ENCODE measurements at regions not wholly inside any gene's neighbourhood (a gene's known extent, or its start where the extent isn't known, plus 50 kb on each side); places are given as distances from the start of the nearest gene placed in this dataset.
"Not testable (repeated sequence)": the region's sequence is repeated elsewhere in the genome, so short reads cannot be mapped to it uniquely, and the experiment has no call there.

DNA sequence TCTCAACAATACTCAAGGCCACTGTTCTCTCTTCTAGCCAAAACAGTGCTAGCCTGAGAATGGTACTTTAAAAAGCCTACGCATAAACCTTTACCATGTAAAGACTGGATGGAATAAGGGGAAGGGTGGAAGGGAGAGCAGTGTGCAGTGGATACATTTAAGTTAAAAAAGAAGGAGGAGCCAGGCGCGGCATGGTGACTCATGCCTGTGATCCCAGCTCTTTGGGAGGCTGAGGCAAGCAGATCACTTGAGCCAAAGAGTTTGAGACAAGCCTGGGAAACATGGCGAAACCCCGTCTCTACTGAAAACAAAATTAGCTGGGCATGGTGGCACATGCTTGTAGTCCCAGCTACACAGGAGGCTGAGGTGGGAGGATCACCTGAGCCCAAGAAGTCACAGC, 127.7 kb upstream of the KIF2A start:
- Histone ChIP-seq H3K36me3 (ENCODE audit: control insufficient read depth in 2 of 2, insufficient read depth in 2 of 2, low read length in 2 of 2) (no peaks in the 10 kb centered on the region), H3K27ac (ENCODE audit: low read depth in 2 of 2, low read length in 2 of 2) (no peak overlapping the region), H3K9me3 (ENCODE audit: control insufficient read depth in 2 of 2, low read length in 2 of 2) (no peaks in the 10 kb centered on the region), H3K4me1 (ENCODE audit: control insufficient read depth in 2 of 2, insufficient read depth in 2 of 2, low read length in 2 of 2) (no peaks in the 10 kb centered on the region), H3K9ac (ENCODE audit: low read depth in 1 of 2, low read length in 2 of 2) (no peak overlapping the region), H3K27me3 (ENCODE audit: control insufficient read depth in 2 of 2, insufficient read depth in 2 of 2, low read length in 2 of 2) (no peaks in the 10 kb centered on the region), H3K4me3 (ENCODE audit: low read length in 2 of 2) (no peak overlapping the region)

DNA sequence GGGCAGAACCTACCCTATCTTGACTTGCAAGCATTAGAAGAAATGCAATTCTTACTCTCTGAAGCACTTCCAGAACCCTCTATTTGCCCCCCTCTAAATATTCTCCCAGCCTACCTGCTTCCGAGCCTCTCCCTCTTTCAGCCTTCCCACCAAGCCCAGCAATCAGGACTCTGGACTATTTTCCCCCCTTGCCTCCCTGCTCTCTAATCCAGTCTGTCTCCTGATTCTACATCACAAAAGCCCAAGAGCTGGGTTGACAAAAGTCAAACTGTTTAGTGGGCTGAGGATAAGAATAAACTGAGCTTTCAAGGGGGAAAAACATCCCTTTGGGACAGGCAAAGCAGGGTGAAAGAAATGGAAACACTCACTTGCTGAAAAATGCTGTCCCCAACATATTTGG, 123.2 kb upstream of the KIF2A start:
- H3K36me3 ChIP-seq (ENCODE audit: control insufficient read depth in 2 of 2, insufficient read depth in 2 of 2, low read length in 2 of 2) = no peaks in the 10 kb centered on the region
- H3K9ac ChIP-seq (ENCODE audit: low read depth in 1 of 2, low read length in 2 of 2) = no peak overlapping the region
- no peak overlapping the region for H3K4me3 ChIP-seq (ENCODE audit: low read length in 2 of 2)
- H3K9me3 ChIP-seq (ENCODE audit: control insufficient read depth in 2 of 2, low read length in 2 of 2) = no peaks in the 10 kb centered on the region
- no peaks in the 10 kb centered on the region for H3K4me1 ChIP-seq (ENCODE audit: control insufficient read depth in 2 of 2, insufficient read depth in 2 of 2, low read length in 2 of 2)
- H3K27me3 ChIP-seq (ENCODE audit: control insufficient read depth in 2 of 2, insufficient read depth in 2 of 2, low read length in 2 of 2) = no peaks in the 10 kb centered on the region
- no peak overlapping the region for H3K27ac ChIP-seq (ENCODE audit: low read depth in 2 of 2, low read length in 2 of 2)

DNA sequence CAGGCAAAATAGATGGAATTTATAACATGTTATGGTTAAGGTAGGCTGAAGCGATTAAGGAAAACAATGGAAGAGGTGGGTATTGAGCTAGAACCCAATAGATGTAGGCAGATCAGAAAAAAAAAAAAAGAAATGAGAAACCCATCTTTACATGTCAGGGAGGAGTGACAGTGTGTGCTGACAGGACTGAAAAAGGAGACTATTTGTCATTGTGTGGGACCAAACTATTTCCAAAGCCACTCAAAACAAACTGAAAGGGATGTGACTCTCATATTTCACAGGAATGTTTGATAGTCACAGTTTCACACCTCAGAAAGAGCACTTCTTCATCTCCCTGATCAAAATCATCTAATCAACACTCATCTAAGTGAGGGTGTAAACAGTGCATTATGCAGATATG, 122.3 kb upstream of the KIF2A start:
- no peak overlapping the region for H3K4me3 ChIP-seq (ENCODE audit: low read length in 2 of 2)
- H3K36me3 ChIP-seq (ENCODE audit: control insufficient read depth in 2 of 2, insufficient read depth in 2 of 2, low read length in 2 of 2) = no peaks in the 10 kb centered on the region
- H3K27me3 ChIP-seq (ENCODE audit: control insufficient read depth in 2 of 2, insufficient read depth in 2 of 2, low read length in 2 of 2) = no peaks in the 10 kb centered on the region
- H3K9me3 ChIP-seq (ENCODE audit: control insufficient read depth in 2 of 2, low read length in 2 of 2) = no peaks in the 10 kb centered on the region
- no peaks in the 10 kb centered on the region for H3K4me1 ChIP-seq (ENCODE audit: control insufficient read depth in 2 of 2, insufficient read depth in 2 of 2, low read length in 2 of 2)
- no peak overlapping the region for H3K27ac ChIP-seq (ENCODE audit: low read depth in 2 of 2, low read length in 2 of 2)
- no peak overlapping the region for H3K9ac ChIP-seq (ENCODE audit: low read depth in 1 of 2, low read length in 2 of 2)

DNA sequence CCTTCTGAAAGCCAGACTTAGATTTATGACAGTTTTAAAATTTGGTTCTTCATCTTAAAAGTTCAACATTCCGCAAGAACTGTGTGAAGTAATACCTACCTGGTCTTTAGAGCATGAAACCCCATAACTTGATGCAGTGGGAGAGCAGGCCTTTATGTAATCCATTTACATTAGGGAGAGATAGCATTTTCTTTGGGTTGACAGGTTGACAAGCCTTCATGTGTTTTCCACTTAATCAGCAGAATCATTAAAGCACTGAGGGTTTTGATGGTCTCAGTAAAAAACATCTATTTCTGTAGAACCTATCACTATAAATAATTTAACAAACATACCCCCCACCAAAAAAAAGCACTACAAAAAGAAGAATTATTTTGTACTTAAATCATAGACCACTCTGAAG, 121.6 kb upstream of the KIF2A start:
- no peak overlapping the region for H3K27ac ChIP-seq (ENCODE audit: low read depth in 2 of 2, low read length in 2 of 2)
- H3K27me3 ChIP-seq (ENCODE audit: control insufficient read depth in 2 of 2, insufficient read depth in 2 of 2, low read length in 2 of 2) = no peaks in the 10 kb centered on the region
- no peaks in the 10 kb centered on the region for H3K36me3 ChIP-seq (ENCODE audit: control insufficient read depth in 2 of 2, insufficient read depth in 2 of 2, low read length in 2 of 2)
- H3K9ac ChIP-seq (ENCODE audit: low read depth in 1 of 2, low read length in 2 of 2) = no peak overlapping the region
- H3K9me3 ChIP-seq (ENCODE audit: control insufficient read depth in 2 of 2, low read length in 2 of 2) = no peaks in the 10 kb centered on the region
- H3K4me1 ChIP-seq (ENCODE audit: control insufficient read depth in 2 of 2, insufficient read depth in 2 of 2, low read length in 2 of 2) = no peaks in the 10 kb centered on the region
- H3K4me3 ChIP-seq (ENCODE audit: low read length in 2 of 2) = no peak overlapping the region

DNA sequence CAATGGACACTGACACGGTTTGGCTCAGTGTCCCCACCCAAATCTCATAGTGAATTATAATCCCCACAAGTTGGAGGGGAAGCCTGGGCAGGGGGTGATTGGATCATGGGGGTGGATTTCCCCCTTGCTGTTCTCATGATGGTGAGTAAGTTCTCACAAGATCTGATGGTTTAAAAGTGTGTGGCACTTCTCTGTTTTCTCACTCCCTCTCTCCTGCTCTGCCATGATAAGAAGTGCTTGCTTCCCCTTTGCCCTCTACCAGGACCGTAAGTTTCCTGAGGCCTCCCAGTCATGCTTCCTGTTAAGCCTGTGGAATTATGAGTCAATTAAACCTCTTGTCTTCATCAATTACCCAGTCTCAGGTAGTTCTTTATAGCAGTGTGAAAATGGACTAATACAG, 115.8 kb upstream of the KIF2A start:
- Histone ChIP-seq H3K27me3 (ENCODE audit: control insufficient read depth in 2 of 2, insufficient read depth in 2 of 2, low read length in 2 of 2) (no peaks in the 10 kb centered on the region), H3K4me1 (ENCODE audit: control insufficient read depth in 2 of 2, insufficient read depth in 2 of 2, low read length in 2 of 2) (no peaks in the 10 kb centered on the region), H3K4me3 (ENCODE audit: low read length in 2 of 2) (no peak overlapping the region), H3K36me3 (ENCODE audit: control insufficient read depth in 2 of 2, insufficient read depth in 2 of 2, low read length in 2 of 2) (no peaks in the 10 kb centered on the region), H3K9ac (ENCODE audit: low read depth in 1 of 2, low read length in 2 of 2) (no peak overlapping the region), H3K9me3 (ENCODE audit: control insufficient read depth in 2 of 2, low read length in 2 of 2) (no peaks in the 10 kb centered on the region), H3K27ac (ENCODE audit: low read depth in 2 of 2, low read length in 2 of 2) (no peak overlapping the region)

DNA sequence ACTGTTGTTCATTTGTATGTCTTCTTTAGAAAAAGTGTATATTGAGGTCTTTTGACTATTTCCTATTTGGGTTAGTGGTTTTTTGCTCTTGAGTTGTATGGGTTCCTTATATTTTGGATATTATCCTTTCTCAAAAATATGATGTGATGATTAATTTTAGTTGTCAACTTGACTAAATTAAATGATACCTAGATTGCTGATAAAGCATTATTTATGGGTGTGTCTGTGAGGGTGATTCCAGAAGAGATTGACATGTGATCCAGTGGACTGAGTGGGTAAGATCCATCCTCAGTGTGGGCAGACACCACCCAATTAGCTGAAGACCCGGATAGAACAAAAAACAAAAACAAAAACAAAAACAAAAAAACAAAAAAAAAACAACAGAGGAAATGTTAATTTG, 115.1 kb upstream of the KIF2A start:
- Histone ChIP-seq H3K27me3 (ENCODE audit: control insufficient read depth in 2 of 2, insufficient read depth in 2 of 2, low read length in 2 of 2) (no peaks in the 10 kb centered on the region), H3K27ac (ENCODE audit: low read depth in 2 of 2, low read length in 2 of 2) (no peak overlapping the region), H3K9me3 (ENCODE audit: control insufficient read depth in 2 of 2, low read length in 2 of 2) (no peaks in the 10 kb centered on the region), H3K4me3 (ENCODE audit: low read length in 2 of 2) (no peak overlapping the region), H3K36me3 (ENCODE audit: control insufficient read depth in 2 of 2, insufficient read depth in 2 of 2, low read length in 2 of 2) (no peaks in the 10 kb centered on the region), H3K9ac (ENCODE audit: low read depth in 1 of 2, low read length in 2 of 2) (no peak overlapping the region), H3K4me1 (ENCODE audit: control insufficient read depth in 2 of 2, insufficient read depth in 2 of 2, low read length in 2 of 2) (no peaks in the 10 kb centered on the region)

DNA sequence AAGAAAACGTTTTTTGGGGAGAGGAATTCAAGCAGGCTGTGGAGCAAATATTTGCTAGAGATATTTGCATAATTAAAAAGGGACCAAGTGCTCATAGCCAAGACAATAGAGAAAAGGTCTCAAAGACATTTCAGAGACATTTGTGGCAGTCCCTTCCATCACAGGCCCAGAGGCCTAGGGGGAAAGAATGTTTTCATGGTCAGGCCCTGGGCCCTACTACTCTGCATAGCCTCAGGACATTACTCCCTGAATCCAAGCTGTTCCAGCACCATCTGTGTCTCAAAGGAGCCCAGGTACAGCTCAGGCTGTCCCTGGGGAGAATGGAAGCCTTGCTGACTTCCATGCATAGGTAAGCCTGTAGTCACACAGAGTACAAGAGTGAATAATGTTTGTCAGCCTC, 113.0 kb upstream of the KIF2A start:
- no peak overlapping the region for H3K9ac ChIP-seq (ENCODE audit: low read depth in 1 of 2, low read length in 2 of 2)
- H3K4me1 ChIP-seq (ENCODE audit: control insufficient read depth in 2 of 2, insufficient read depth in 2 of 2, low read length in 2 of 2) = no peaks in the 10 kb centered on the region
- H3K9me3 ChIP-seq (ENCODE audit: control insufficient read depth in 2 of 2, low read length in 2 of 2) = no peaks in the 10 kb centered on the region
- H3K27me3 ChIP-seq (ENCODE audit: control insufficient read depth in 2 of 2, insufficient read depth in 2 of 2, low read length in 2 of 2) = no peaks in the 10 kb centered on the region
- H3K36me3 ChIP-seq (ENCODE audit: control insufficient read depth in 2 of 2, insufficient read depth in 2 of 2, low read length in 2 of 2) = no peaks in the 10 kb centered on the region
- H3K4me3 ChIP-seq (ENCODE audit: low read length in 2 of 2) = no peak overlapping the region
- H3K27ac ChIP-seq (ENCODE audit: low read depth in 2 of 2, low read length in 2 of 2) = no peak overlapping the region

DNA sequence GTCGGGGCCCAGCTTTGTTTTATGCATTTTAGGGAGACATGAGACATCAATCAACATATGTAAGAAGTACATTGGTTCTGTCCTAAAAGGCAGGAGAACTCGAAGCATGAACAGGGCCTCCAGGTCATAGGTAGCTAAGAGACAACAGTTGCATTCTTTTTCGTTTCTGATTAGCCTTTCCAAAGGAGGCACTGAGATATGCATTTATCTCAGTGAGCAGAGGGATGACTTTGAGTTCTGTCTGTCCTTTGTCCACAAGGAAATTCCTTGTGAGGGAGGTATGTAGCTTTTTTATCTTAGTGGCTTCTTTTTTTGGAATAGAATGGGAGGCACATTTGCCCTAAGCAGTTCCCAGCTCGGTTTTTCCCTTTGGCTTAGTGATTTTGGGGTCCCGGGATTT, 109.5 kb upstream of the KIF2A start:
- not testable (repeated sequence) for H3K36me3 ChIP-seq (ENCODE audit: control insufficient read depth in 2 of 2, insufficient read depth in 2 of 2, low read length in 2 of 2); H3K4me3 ChIP-seq (ENCODE audit: low read length in 2 of 2); H3K9me3 ChIP-seq (ENCODE audit: control insufficient read depth in 2 of 2, low read length in 2 of 2); H3K9ac ChIP-seq (ENCODE audit: low read depth in 1 of 2, low read length in 2 of 2); H3K27ac ChIP-seq (ENCODE audit: low read depth in 2 of 2, low read length in 2 of 2); H3K27me3 ChIP-seq (ENCODE audit: control insufficient read depth in 2 of 2, insufficient read depth in 2 of 2, low read length in 2 of 2); H3K4me1 ChIP-seq (ENCODE audit: control insufficient read depth in 2 of 2, insufficient read depth in 2 of 2, low read length in 2 of 2)

DNA sequence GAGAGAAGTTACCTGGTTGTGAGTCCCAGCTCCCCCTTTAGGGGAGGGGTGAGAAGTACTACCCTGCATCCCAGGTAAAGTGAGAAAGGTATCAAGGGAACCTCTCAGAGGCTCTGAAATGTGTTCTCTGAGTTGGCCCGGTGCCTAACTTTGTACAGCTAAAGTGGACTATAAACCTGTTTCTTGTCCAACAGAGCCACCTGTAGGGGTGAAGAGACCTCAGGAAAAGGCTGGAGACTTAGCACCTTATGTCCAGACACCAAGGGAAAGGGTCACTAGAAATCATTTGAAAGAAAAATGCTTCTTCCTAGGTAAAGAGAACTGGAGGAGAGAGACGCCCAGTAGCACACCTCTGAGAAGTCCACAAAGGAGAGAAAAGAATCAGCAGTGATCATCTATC, 108.3 kb upstream of the KIF2A start:
- H3K27me3 ChIP-seq (ENCODE audit: control insufficient read depth in 2 of 2, insufficient read depth in 2 of 2, low read length in 2 of 2) = no peaks in the 10 kb centered on the region

DNA sequence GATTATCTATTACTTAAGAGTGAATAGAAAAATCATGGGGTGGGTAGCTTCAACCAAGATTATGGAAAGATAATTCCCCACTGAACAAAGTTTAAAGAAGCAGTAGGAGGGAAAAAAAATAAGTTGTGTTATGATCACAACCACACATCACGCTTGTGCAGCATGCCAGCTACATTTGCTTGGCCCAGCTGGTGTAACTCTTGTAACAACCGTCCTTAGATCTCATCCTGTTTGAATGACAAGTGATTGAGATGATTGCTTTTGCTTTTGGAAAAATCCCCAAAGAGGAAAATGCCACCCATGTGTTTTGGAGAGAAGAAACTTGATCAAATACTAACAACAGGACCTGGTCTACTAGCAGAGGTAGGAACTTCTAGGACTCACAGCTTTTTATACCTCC, 107.6 kb upstream of the KIF2A start:
- Histone ChIP-seq H3K4me1 (ENCODE audit: control insufficient read depth in 2 of 2, insufficient read depth in 2 of 2, low read length in 2 of 2) (no peaks in the 10 kb centered on the region), H3K27ac (ENCODE audit: low read depth in 2 of 2, low read length in 2 of 2) (no peak overlapping the region), H3K9ac (ENCODE audit: low read depth in 1 of 2, low read length in 2 of 2) (no peak overlapping the region), H3K27me3 (ENCODE audit: control insufficient read depth in 2 of 2, insufficient read depth in 2 of 2, low read length in 2 of 2) (no peaks in the 10 kb centered on the region), H3K36me3 (ENCODE audit: control insufficient read depth in 2 of 2, insufficient read depth in 2 of 2, low read length in 2 of 2) (no peaks in the 10 kb centered on the region), H3K4me3 (ENCODE audit: low read length in 2 of 2) (no peak overlapping the region), H3K9me3 (ENCODE audit: control insufficient read depth in 2 of 2, low read length in 2 of 2) (no peaks in the 10 kb centered on the region)

More for the DNA sequence above, 108.3 kb upstream of the KIF2A start:
- no peak overlapping the region for H3K4me3 ChIP-seq (ENCODE audit: low read length in 2 of 2)
- no peaks in the 10 kb centered on the region for H3K36me3 ChIP-seq (ENCODE audit: control insufficient read depth in 2 of 2, insufficient read depth in 2 of 2, low read length in 2 of 2)
- no peaks in the 10 kb centered on the region for H3K4me1 ChIP-seq (ENCODE audit: control insufficient read depth in 2 of 2, insufficient read depth in 2 of 2, low read length in 2 of 2)
- H3K9ac ChIP-seq (ENCODE audit: low read depth in 1 of 2, low read length in 2 of 2) = no peak overlapping the region
- H3K27ac ChIP-seq (ENCODE audit: low read depth in 2 of 2, low read length in 2 of 2) = no peak overlapping the region
- no peaks in the 10 kb centered on the region for H3K9me3 ChIP-seq (ENCODE audit: control insufficient read depth in 2 of 2, low read length in 2 of 2)
